ENCODE measurements at regions not wholly inside any gene's neighbourhood (a gene's known extent, or its start where the extent isn't known, plus 50 kb on each side); places are given as distances from the start of the nearest gene placed in this dataset.

DNA sequence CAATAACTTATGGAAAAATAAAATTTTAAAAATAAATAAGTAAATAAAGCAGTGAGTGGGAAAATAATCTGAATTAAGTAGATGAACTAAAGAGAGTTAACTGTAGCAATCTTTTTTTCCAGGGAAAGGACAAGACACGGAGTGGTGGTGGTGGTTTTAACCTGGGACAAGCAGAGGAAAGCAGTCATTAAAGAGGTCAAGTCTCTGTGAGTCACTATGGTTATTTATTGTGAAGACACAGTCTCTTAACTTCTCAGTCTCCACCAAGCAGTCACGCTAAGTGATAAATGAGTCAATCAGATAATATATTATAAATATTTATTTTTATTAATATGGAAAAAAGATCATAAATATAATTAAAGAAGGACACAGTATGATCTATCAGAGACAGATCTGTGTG, 228.1 kb upstream of the MEOX2 start:
- Histone ChIP-seq H3K9me3 (no peaks in the 10 kb centered on the region), H3K27ac (no peak overlapping the region), H3K4me3 (no peak overlapping the region), H3K36me3 (no peaks in the 10 kb centered on the region), H3K27me3 (no peaks in the 10 kb centered on the region), H3K4me1 (no peaks in the 10 kb centered on the region)
- TF ChIP-seq POLR2A (IDR thresholded peaks at IDR 0.05), result no peak
- TF ChIP-seq, protein P1, sequence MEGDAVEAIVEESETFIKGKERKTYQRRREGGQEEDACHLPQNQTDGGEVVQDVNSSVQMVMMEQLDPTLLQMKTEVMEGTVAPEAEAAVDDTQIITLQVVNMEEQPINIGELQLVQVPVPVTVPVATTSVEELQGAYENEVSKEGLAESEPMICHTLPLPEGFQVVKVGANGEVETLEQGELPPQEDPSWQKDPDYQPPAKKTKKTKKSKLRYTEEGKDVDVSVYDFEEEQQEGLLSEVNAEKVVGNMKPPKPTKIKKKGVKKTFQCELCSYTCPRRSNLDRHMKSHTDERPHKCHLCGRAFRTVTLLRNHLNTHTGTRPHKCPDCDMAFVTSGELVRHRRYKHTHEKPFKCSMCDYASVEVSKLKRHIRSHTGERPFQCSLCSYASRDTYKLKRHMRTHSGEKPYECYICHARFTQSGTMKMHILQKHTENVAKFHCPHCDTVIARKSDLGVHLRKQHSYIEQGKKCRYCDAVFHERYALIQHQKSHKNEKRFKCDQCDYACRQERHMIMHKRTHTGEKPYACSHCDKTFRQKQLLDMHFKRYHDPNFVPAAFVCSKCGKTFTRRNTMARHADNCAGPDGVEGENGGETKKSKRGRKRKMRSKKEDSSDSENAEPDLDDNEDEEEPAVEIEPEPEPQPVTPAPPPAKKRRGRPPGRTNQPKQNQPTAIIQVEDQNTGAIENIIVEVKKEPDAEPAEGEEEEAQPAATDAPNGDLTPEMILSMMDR (IDR thresholded peaks at IDR 0.05), result no peak
- no peak for DNase-seq

DNA sequence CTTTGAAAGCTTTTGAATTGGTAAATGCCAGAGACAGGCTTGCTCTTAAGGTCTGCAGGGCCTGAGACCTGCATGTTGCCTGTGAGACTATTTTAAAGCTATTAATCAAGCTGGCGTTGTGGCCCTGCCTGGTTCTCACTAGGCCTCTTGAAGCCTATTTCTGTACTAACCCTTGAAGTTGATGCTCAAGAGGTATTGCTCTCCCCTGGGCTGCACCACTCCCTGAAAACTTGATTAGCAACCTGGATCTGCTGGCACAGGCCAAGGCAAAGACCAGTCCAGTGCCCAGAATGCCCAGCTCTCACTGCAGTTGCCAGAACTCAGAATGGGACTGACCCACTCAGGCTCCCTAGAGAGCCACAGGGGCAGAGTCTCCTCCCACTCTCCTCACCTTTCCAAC, 220.0 kb upstream of the MEOX2 start:
- H3K36me3 ChIP-seq, result no peaks in the 10 kb centered on the region
- no peak overlapping the region for H3K27ac ChIP-seq
- no peak for DNase-seq
- H3K4me1 ChIP-seq, result no peaks in the 10 kb centered on the region
- TF ChIP-seq, protein P1 (IDR thresholded peaks at IDR 0.05), result no peak
- TF ChIP-seq POLR2A (IDR thresholded peaks at IDR 0.05), result no peak
- H3K27me3 ChIP-seq, result no peaks in the 10 kb centered on the region
- no peak overlapping the region for H3K4me3 ChIP-seq
- H3K9me3 ChIP-seq, result no peaks in the 10 kb centered on the region

DNA sequence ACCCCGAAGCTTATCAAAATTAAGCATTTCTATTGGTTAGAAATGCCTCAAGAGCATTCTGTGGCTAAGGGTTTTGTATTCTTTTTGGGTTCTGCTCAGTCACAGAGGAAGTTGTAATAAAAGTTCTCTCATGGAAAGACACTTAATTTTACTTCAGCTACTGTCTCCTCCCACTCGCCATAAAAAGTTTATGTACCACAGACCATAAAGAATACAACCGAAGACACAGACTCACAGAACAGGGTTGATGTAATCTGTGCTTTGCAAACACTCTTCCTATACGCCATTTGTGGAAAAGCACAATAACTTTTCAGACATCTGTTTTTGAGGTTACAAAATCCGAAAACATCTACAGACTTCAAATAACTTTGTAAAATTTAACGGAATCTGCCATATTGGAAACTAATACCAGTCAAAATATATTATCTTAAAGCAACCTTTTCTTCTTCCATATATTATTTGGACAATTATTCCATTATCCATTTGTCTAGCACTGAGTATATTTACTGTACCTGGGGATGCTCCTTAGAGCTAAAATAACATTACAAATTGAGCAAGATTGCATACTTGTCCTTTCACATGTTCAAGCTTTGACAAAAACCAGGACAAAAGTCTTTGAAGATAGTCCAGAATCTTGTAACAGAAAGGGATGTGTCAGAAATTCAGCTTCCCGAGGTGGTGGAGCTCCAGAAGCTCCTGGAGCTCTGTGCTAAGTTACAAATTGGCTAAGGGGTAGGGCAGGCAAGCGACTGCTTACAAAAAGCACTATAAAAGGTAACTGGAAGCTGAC, 219.0 kb upstream of the MEOX2 start:
- H3K27me3 ChIP-seq, result no peaks in the 10 kb centered on the region
- DNase-seq, result no peak
- H3K27ac ChIP-seq, result no peak overlapping the region
- TF ChIP-seq POLR2A (IDR thresholded peaks at IDR 0.05), result no peak
- TF ChIP-seq, protein P1 (IDR thresholded peaks at IDR 0.05), result no peak
- H3K9me3 ChIP-seq, result no peaks in the 10 kb centered on the region
- no peak overlapping the region for H3K4me3 ChIP-seq
- no peaks in the 10 kb centered on the region for H3K36me3 ChIP-seq
- H3K4me1 ChIP-seq, result no peaks in the 10 kb centered on the region

DNA sequence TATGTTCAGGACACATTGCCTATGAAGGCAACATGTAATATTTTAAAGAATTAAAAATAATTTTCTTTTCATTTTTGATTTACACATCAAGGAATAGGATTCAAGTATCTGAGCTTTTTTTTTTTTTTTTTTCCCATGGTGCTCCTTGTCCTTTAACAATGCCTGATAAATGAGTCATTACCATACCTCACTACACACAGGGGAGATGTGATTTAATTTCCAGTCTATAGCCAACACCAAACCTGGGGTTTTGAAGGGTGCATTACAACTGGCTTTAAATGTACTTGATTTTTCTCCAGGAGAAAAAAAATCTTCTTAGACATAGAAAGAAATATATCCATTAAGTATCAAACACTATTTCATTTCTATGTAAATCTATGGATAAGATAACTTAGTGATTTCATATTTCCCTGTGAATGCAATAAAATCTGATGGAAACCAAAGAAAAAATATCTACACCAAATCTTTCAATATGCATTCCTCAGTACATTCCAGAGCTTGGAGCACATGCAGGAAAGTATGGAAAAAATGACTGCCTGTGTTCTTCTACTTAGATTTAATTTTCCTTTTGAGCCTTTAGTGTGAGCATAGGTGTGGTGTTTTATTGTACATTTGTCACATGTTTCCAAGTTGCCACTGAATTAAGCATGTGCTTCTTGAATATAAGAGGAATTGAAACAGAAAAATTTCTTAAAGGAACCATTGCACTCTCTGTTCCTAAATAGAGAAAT, 204.8 kb upstream of the MEOX2 start:
- H3K4me3 ChIP-seq, result no peak overlapping the region
- no peaks in the 10 kb centered on the region for H3K9me3 ChIP-seq
- no peaks in the 10 kb centered on the region for H3K36me3 ChIP-seq
- H3K4me1 ChIP-seq, result no peaks in the 10 kb centered on the region
- no peaks in the 10 kb centered on the region for H3K27me3 ChIP-seq
- no peak overlapping the region for H3K27ac ChIP-seq
- DNase-seq, result no peak
- TF ChIP-seq, protein P1 (IDR thresholded peaks at IDR 0.05), result no peak
- TF ChIP-seq POLR2A (IDR thresholded peaks at IDR 0.05), result no peak

DNA sequence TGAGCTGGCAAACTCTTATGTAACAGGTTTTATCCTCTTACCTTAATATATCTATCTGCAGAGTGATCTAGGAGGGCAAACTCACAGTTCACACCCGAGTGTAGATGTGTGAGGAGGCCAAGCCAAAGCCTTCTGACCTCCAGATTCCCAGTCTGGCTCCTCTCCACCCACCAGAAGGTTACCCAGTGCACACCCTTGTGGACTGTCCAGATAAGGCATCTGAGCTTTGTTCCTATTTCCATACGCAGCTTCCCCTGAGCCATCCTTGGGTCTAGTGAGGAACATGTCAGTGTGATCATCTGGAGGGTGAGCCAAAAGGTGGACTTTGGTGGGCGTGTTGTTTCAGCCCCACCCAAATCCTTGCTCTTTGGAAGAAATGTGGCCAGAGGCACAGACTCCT, 203.0 kb upstream of the MEOX2 start:
- Histone ChIP-seq H3K4me1 (no peaks in the 10 kb centered on the region), H3K27ac (no peak overlapping the region), H3K27me3 (no peaks in the 10 kb centered on the region), H3K9me3 (no peaks in the 10 kb centered on the region), H3K36me3 (no peaks in the 10 kb centered on the region), H3K4me3 (no peak overlapping the region)
- peak in 1 of 3 donors; percentile 61 for DNase-seq
- TF ChIP-seq POLR2A (IDR thresholded peaks at IDR 0.05), result no peak
- TF ChIP-seq, protein P1 (IDR thresholded peaks at IDR 0.05), result peak in 4 of 6 experiments; percentile 19 to 60 (median 58)
